Prostate gland (tissue), 2 donors: ENCODE measurements at regions not wholly inside any gene's neighbourhood (a gene's known extent, or its start where the extent isn't known, plus 50 kb on each side); places are given as distances from the start of the nearest gene placed in this dataset.

Experiments used
- POLR2A ChIP-seq: fragments of 450-650 bp; IDR thresholded peaks from one replicate; pipeline ENCODE4 v1.6.1; 2016; ENCODE audit warnings: antibody characterized with exemption, mild to moderate bottlenecking
- POLR2AphosphoS5 ChIP-seq: sonication (generic); formaldehyde crosslinking; IDR thresholded peaks from one replicate; pipeline ENCODE4 v1.6.1; 2017; ENCODE audit warnings: antibody characterized with exemption
- TF ChIP-seq, protein P1 (sequence below), 4 experiments: fragments of 200-600 bp in 2 of 4; fragments of 450-650 bp in 2 of 4; sonication (generic) in 2 of 4; IDR thresholded peaks; 1 replicate in 3 of 4; 2 replicates in 1 of 4; pipeline ENCODE4 v1.5.1; 2016 to 2019; ENCODE audit warnings: antibody characterized with exemption in 4 of 4, mild to moderate bottlenecking in 2 of 4, moderate library complexity in 2 of 4

DNA sequence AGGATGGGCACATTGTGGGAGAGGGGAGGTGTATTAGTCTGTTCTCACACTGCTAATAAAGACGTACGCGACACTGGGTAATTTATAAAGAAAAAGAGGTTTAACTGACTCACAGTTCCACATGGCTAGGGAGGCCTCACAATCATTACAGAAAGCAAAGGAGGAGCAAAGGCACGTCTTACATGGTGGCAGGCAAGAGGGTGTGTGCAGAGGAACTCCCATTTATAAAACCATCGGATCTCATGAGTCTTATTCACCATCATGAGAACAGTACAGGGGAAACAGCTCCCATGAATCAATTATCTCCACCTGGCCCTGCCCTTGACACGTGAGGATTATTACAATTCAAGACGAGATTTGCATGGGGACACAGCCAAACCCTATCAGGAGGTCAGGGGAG, 266.7 kb downstream of the HAUS1 start:
- TF ChIP-seq, protein P1, sequence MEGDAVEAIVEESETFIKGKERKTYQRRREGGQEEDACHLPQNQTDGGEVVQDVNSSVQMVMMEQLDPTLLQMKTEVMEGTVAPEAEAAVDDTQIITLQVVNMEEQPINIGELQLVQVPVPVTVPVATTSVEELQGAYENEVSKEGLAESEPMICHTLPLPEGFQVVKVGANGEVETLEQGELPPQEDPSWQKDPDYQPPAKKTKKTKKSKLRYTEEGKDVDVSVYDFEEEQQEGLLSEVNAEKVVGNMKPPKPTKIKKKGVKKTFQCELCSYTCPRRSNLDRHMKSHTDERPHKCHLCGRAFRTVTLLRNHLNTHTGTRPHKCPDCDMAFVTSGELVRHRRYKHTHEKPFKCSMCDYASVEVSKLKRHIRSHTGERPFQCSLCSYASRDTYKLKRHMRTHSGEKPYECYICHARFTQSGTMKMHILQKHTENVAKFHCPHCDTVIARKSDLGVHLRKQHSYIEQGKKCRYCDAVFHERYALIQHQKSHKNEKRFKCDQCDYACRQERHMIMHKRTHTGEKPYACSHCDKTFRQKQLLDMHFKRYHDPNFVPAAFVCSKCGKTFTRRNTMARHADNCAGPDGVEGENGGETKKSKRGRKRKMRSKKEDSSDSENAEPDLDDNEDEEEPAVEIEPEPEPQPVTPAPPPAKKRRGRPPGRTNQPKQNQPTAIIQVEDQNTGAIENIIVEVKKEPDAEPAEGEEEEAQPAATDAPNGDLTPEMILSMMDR (IDR thresholded peaks at IDR 0.05) = no peak
- TF ChIP-seq POLR2A = no peak
- no peak for TF ChIP-seq POLR2AphosphoS5
